GM19468 (cell line): ENCODE measurements at regions not wholly inside any gene's neighbourhood (a gene's known extent, or its start where the extent isn't known, plus 50 kb on each side); places are given as distances from the start of the nearest gene placed in this dataset.

Experiments used
- ATAC-seq: cut with Tn5 transposase; IDR thresholded peaks from one replicate; pipeline ENCODE4 v1.9.1; 2021; ENCODE audit warnings: mild to moderate bottlenecking, moderate library complexity, moderate number of reproducible peaks; ENCODE audit not compliant: unreplicated experiment; ENCODE audit errors: extremely low read depth

DNA sequence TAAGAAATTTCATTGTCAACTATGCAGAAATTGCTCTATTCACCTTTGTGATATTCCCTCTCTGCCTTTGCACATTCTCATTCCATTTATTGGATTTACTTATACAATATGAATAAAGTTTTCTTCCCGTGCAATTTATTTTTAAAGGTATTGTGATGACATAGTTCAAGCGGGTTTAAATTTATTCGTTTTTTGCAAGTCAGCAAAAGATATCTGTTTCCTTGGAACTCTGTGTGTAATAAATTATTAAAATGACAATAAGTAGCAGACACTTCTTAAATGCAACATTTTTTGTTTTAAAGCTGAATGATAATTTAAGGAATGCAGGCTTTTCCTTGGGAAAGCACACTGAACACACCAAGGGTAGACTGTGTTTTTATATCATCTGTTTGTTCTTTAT is 143.1 kb downstream of the SLC41A2 start:
- ATAC-seq: no peak
